ENCODE measurements at regions not wholly inside any gene's neighbourhood (a gene's known extent, or its start where the extent isn't known, plus 50 kb on each side); places are given as distances from the start of the nearest gene placed in this dataset.

- TF ChIP-seq POLR2A (IDR thresholded peaks at IDR 0.05) (no peak), CTCF (IDR thresholded peaks at IDR 0.05) (no peak)
These were observed 394.3 kb upstream of the SLIT2 start for GRCh38 chr4:19857380-19857779.

Data from esophagus squamous epithelium (tissue), 4 donors.